ENCODE measurements at regions not wholly inside any gene's neighbourhood (a gene's known extent, or its start where the extent isn't known, plus 50 kb on each side); places are given as distances from the start of the nearest gene placed in this dataset.

DNA sequence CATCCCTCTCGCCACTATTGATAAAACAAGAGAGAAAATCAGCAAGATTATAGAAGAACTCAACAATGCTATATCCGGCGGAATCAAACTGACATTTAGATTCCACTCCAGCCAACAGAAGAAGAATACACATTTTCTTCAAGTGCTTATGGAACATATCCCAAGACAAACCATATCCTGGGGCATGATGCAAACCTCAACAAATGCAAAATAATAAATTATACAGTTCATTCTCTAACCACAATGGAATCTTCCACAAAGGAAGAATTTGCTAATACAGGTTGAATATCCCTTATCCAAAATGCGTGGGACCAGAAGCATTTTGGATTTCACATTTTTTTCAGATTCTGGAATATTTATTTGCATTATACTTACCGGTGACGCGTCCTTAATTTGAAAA is 51.4 kb upstream of the YPEL5 start:
- TF ChIP-seq TAF1 (conservative IDR thresholded peaks at IDR 0.05), result no peak
- TF ChIP-seq, protein P1, sequence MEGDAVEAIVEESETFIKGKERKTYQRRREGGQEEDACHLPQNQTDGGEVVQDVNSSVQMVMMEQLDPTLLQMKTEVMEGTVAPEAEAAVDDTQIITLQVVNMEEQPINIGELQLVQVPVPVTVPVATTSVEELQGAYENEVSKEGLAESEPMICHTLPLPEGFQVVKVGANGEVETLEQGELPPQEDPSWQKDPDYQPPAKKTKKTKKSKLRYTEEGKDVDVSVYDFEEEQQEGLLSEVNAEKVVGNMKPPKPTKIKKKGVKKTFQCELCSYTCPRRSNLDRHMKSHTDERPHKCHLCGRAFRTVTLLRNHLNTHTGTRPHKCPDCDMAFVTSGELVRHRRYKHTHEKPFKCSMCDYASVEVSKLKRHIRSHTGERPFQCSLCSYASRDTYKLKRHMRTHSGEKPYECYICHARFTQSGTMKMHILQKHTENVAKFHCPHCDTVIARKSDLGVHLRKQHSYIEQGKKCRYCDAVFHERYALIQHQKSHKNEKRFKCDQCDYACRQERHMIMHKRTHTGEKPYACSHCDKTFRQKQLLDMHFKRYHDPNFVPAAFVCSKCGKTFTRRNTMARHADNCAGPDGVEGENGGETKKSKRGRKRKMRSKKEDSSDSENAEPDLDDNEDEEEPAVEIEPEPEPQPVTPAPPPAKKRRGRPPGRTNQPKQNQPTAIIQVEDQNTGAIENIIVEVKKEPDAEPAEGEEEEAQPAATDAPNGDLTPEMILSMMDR (IDR thresholded peaks at IDR 0.05; ENCODE audit: low read depth, low read length, missing input control), result no peak
- no peak for TF ChIP-seq HNF4A (conservative IDR thresholded peaks at IDR 0.05)
- TF ChIP-seq YY1 (IDR thresholded peaks at IDR 0.05), result no peak
- TF ChIP-seq REST (IDR thresholded peaks at IDR 0.05), result no peak
- TF ChIP-seq EGR1 (IDR thresholded peaks at IDR 0.05; ENCODE audit: low read depth in 2 of 2), result no peak
- TF ChIP-seq JUND (IDR thresholded peaks at IDR 0.05), result no peak
- TF ChIP-seq SP1 (IDR thresholded peaks at IDR 0.05), result no peak
- no peak for TF ChIP-seq ATF3 (IDR thresholded peaks at IDR 0.05)
- no peak for TF ChIP-seq GABPA (IDR thresholded peaks at IDR 0.05 in 1 of 2, conservative IDR thresholded peaks at IDR 0.05 in 1 of 2)
- no peak for TF ChIP-seq RAD21 (IDR thresholded peaks at IDR 0.05)
- TF ChIP-seq MAX (IDR thresholded peaks at IDR 0.05), result no peak
- no peak for TF ChIP-seq FOXA1 (IDR thresholded peaks at IDR 0.05)
- no peak for TF ChIP-seq ZBTB33 (IDR thresholded peaks at IDR 0.05)
